HS-5 (cell line): ENCODE measurements at regions not wholly inside any gene's neighbourhood (a gene's known extent, or its start where the extent isn't known, plus 50 kb on each side); places are given as distances from the start of the nearest gene placed in this dataset.

Source experiments
- DNase-seq: peaks from one replicate; pipeline ENCODE4 v3.0.0-alpha.2; 2012; ENCODE audit warnings: low read depth

DNA sequence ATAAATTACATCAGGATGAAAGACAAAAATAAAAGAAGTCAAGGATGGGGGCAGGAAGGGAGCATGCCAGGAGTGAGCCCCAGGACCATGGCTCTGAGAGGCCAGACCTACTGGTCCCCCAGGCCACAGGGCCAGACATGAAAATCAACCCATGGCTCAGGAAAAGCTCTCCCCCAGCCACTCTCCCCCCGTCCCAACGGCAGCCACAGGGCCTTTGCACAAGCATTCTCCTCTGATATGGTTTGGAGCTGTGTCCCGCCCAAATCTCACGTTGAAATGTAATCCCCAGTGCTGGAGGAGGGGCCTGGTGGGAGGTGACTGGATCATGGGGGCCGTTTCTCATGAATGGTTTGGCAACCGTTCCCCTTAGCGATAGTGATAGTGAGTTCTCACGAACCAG lies 80.8 kb upstream of the ANO1 start:
- no peak for DNase-seq

DNA sequence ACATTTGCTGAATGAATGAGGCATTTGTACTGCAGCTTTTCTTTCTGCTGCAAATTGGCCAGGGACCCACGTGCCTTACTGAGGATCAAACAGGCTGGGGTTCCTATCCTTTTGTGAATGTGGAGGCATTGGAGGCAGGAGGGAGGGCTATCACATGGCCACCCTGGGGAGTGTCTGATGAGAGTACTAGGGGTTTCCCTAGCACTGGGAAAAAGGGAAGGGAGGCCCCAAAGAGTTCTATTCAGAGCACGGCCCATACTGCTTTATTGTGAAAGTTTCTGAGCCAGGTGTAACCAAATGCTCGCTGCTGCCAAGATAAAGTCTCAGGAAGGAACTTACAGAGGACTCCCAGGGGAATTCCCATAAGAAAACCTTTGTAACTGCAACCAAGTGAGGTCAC lies 78.4 kb upstream of the ANO1 start:
- DNase-seq, result no peak

DNA sequence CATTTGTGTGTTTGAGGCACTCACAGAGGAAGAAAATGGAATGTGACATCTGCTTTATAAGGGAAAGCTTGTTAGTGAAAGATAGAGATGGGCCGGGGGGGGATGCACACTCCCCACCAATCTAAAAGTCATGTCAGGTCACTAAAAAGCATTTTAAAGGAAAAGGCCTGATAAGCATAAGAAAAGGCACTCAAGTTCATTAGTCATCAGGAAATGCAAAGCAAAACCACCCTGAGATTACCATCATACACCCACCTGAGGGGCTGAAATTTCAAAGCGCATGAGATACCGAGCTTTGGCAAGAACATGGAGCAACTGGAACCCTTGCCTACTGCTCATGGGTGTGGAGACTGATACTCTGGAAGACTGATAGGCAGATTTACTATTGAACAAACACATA lies 77.9 kb upstream of the ANO1 start:
- no peak for DNase-seq

DNA sequence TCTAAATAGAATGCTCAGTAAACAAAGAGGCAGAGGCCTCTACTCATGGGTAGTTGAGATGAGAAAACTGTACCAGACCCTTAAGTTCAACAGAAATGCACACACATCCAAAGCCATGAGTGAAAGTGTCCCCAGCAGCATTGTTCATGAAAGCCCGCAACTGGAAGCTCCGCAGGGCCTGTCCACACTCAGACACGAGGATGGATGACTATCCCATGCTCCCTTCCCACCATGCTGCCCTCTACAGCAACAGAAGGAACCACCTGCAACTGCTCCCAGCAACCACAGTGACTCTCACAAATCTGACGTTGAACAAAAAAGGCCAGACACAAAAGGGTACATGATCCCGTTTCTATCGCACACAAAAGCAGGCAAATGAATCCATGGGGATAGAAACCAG lies 76.9 kb upstream of the ANO1 start:
- no peak for DNase-seq

DNA sequence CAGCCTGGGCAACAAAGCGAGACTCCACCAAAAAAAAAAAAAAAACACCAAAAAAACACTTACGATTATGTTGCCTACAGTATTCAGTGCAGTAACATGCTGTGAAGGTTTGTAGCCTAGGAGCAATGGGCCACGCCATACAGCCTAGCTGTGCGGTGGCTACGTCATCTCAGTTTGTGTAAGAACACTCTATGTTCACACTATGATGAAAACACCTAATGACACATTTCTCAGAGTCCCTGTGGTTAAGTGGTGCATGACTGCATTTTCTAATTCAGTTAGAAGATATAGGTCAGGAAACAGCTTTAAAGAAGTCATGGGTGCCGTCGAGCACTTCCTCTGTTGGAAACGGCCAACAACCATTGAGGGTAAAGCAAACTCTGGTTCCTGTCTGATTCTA lies 75.7 kb upstream of the ANO1 start:
- no peak for DNase-seq

DNA sequence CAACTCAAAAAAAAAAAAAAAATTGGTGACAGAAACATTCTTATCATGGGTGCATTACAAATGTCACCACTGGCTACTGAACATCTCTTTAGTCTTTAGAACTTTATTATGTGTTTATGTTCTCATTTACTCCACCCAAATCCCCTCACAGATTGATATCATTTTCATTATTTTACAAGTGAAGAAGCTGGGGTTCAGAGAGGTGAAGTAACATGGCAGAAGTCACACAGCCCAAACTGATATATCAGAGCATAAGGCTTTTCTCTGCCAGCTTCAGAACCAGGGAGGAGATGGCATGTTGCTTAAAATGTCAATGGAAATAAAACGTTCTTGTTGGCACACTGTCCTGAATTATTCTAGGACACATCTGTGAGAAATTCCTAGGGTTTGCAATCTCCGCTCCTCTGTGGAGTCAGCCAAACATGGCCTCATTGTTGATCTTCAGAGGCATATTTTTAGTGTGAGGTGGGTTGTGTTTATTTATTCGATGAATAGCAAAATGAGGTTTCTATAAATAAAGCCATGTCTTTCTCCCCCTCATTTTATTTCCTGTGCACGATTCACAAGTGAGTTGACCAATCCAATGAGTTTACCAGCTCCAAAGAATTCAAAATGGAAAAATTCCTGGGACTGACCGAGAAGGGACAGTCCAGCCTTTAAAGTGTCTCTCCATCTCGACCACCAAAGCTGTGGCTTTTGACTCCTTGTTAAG lies 72.9 kb upstream of the ANO1 start:
- peak; percentile 25 for DNase-seq

DNA sequence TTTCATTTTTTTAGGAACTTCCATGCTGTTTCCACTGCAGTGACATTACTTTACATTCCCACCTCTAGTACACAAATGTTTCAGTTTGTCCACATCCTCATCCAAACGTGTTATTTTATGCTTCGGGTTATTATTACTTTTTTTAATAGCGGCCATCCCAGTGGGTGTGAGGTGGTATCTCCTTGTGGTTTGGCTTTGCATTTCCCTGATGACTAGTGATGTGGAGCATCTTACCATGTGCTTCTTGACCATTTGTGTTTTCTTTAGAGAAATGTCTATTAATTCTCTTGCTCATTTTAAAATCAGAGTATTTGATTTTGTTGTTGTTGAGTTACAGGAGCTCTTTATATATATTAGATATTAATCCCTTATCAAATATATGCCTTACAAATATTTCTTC lies 70.3 kb upstream of the ANO1 start:
- DNase-seq, result no peak

DNA sequence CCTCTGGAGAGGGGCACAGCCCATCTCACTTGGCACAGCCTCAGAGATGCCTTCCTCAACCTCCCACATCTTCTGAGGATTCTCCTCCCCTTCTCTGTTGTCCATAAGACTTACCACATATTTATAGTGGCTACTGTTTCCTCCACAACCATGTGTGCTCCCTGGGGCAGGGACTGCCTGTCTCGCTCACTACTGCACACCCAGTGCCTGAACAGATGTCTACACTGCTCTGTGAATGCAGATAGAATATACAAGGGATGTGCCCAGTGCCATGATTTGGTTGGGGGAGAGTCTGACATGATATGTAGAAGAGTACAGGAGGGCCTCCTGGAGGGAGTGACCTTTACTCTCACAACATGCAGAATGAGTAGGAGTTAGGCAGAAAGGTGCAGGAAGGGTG lies 67.3 kb upstream of the ANO1 start:
- no peak for DNase-seq

DNA sequence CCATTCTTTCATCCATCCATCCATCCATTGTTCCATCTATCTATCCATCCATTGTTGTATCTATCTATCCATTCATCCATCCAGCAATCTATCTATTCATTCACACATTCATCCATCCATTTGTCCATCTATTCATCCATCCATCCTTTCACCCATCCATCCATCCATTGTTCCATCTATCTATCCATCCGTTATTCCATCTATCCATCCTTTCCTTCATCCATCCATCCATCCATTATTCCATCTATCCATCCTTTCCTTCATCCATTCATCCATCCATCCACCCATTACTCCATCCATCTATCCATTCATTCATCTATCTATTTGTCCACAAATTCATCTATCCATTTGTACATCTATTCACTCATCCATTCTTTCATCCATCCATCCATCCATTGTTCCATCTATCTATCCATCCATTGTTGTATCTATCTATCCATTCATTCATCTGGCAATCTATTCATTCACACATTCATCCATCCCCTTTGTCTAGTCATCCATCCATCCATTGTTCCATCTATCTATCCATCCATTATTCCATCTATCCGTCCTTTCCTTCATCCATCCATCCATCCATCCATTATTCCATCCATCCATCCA lies 65.9 kb upstream of the ANO1 start:
- DNase-seq, result no peak

DNA sequence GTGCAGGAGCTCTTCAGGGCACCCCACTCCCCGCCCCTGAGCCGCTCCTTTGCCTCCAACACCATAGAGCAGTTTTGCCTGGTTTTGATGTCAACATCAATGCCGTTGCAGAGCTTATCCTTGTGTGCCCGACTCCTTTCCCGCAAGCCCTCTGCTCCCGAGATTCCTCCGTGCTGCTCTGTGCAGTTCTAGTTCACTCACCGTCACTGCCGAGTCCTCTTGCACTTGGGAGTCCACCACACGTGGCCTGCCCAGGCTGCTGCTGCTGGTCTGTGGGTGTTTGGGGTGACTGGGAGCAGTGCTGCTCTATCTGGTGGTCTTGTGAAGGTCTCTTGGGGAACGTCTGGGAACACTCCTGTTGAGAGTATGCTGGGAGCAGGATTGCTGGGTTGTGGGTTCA lies 63.8 kb upstream of the ANO1 start:
- DNase-seq, result no peak

DNA sequence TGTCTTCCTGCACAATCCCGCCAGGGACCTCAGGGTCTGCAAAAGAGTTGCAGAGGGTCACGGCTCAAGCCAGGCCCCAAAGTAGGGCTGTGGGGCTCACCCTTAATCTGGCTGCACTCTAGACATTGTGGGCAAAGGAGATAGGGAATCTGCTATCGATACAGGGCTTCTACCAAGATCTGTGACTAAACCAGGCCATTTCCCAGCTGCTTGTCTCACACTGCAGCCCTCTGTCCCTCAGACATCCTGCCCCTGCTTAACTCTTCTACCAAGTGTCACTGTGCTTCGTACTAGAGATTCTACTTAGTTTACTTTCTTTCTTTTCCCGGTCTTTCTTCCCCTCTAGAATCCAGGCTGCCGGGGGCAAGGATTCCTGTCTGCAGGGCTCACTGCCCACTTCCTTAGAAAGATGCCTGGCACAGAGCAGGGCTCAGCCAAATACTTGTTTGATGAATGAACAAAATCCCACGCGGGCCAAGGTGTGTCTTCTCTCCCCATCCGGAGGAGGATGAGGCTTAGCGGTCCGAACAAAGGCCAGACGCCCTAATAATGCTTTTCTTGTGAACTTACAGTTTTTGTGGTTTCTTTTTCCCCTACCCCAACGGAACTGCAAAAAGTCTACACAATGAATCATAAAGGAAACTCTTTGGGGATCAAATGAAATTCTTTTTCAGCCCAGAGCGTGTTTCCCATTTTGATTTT lies 61.3 kb upstream of the ANO1 start:
- DNase-seq, result peak; percentile 74

DNA sequence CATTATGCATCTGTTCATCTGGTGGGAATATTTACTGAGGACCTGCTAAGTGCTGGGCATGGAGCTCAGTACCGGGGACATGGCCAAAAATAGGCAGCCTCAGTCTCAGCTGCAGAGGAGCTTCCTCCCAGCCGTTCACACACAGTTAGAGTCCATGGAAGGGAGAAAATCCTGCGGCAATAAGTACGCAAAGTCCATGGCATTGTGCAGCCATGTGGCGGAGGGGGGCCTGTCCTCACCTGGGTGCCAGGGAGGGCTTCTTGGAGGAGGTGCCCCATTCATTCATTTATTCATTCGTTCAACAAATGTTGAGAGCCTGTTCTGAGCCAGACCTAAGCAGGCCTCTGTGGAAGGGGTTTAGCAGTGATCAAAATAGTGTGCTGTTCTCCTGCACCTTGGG lies 59.3 kb upstream of the ANO1 start:
- no peak for DNase-seq

DNA sequence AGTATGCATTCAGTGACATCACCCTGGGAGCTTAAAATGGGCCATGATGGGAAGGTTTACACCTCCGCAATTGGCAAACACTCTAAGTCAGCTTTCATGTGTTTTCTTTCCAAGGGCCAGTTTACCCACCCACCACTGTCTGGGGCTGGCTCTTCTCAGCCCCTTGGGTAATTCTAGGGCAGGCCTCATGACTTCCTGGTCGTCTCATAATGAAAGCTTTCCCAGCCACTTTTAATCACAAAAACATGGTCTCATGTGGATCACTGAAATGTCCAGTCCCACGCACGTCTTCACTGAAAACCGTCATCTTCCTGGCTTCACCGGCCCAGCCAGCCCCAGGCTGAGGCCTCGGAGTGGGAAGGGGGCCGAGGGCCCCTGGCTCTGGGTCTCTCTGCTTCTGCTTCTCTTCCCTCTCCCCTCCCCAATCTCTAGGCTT lies 58.5 kb upstream of the ANO1 start:
- no peak for DNase-seq

DNA sequence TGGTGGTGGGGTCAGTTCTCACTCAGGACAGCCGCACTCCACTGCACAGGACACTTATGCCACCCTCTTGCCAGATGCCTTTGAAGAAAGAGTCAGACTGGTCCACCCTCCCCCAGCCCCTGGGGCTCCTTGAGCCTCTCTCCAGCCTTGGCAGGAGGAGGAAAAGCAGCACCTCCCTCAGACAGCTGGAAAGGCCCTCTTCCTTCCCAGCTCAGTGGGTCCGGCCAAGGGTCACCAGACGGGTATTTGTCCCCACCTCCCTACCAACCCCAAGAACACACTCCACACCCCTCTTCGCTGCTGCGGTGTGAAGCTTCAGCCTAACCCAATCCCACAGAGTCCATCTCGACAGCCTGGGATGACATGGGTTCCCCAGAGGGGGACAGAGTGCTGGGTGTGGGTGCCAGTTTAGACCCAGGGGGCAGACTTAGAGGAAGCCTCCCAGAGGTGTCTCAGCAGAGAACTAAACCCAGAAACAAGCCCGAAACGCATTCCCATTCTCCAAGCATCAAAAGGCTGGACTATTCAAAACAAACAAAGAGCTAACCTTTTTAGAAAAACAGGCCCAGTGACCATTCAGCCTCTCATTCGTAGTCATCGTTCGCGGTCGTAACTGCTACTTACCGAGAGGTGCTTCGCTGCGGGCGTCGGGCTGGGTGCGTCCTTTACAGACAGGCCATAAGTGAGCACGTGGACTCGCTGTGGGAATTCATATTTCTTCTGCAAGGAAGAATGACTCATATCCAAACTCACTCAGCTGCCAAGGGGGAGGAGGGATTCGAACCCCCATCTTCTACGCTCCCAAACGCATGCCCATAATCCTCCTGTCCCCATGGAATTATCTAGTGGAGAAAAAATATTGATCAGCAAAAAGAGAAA lies 57.5 kb upstream of the ANO1 start:
- DNase-seq, result no peak

DNA sequence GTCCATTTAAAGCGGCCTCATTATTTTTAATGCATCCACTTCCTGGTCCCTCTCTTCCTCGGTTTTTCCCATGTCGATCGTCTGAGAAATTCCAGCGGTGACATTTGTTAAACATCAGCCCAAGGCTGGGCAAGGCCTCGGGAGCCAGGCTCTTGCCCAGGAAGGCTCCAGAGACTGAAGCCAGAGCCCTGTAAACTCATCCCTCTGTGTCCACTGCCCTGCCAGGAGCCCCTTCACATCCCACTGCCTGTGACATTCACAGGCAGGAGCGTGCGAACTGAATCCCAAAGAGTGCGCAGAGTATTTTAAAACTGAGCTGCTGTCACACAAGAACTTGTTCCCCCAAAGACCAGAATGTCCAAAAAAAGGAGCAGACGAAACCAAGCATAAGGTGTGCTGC lies 56.5 kb upstream of the ANO1 start:
- DNase-seq, result no peak

DNA sequence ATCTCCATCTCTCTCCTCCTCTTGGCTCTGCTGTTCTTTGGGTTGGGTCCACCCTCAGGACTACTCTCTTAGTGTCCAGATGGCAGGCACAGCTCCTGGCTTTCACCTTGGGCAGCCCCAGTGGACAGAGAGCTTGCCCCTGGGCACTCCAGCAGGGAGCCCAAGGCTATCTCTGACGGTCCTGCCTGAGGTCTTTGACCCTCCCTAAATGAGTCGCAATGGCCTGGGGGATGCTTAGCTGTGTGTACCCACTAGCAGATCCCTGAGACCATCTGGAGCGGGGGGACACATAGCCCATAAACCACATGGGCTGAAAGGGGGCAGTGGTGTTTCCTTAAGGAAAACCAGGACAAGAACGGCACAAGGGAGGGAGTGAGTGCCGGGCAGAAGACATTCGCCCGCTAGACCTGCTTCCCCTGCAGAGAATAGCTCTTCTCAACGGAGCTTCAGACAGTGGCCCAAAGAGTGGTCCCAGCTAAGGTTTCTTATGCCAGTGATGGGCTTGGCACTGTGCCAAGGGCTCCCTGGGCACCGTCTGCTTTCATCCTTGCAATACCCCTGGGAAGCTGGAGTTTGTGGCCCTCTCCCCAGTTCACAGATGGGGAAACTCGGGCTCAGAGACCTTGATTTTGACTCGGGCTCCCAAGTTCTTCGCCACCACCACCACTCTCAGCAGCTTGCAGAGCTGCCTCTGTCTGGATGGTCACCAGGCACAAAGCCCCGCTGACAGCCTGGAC lies 53.9 kb upstream of the ANO1 start:
- no peak for DNase-seq

DNA sequence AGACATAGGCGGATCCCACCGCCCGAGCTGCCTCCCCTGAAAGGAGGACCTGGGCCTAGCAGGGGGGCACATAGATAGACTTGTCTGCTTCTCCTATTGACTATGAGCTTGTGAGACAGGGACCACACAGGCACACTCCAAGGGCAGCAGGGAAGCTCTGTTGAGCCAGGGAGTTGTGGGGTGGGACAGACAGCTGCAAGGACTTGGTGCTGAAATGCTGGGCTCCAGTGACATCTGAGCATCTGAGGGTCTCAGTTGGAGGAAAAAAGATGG lies 53.4 kb upstream of the ANO1 start:
- DNase-seq, result no peak

DNA sequence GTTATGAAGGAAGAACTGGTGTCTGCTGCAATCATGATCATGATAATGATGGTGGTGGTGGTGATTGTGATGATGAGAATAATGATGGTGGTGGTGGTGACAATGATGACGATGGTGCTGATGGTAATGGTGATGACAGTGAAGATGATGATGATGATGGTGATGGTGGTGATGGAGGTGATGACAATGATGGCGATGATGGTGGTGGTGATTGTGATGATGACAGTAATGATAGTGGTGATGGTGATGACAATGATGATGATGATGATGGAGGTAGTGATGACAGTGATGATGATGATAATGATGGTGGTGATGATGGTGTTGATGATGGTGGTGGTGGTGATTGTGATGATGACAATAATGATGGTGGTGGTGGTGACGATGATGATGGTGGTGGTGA lies 52.8 kb upstream of the ANO1 start:
- no peak for DNase-seq

DNA sequence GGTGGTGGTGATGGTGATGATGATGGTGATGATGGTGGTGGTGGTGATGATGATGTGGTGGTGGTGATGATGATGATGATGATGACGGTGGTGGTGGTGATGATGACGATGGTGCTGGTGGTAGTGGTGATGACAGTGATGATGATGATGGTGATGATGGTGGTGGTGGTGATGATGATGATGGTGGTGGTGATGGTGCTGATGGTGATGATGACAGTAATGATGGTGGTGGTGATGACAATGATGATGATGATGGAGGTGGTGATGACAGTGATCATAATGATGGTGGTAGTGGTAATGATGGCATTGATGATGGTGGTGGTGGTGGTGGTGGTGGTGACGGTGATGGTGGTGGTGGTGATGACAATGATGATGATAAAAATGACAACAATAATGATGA lies 52.1 kb upstream of the ANO1 start:
- no peak for DNase-seq

DNA sequence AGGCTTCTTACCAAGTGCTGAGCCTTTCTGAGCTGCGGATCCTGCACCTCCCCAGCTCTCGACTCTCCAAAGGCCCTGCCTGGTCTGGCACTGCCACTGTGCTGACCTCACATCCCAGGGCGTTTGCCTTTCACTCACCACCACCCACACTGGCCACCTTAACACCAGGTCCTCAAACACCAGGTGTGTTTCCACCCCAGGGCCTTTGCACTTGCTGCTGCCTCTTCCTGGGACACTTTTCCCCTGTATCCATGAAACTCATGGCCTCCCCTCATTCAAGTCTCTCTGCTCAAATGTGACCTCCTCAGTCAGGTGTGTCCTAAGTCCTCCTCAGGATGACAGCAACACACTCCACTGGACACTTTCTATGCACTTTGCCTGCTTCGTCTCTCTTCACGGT lies 51.4 kb upstream of the ANO1 start:
- DNase-seq, result no peak

DNA sequence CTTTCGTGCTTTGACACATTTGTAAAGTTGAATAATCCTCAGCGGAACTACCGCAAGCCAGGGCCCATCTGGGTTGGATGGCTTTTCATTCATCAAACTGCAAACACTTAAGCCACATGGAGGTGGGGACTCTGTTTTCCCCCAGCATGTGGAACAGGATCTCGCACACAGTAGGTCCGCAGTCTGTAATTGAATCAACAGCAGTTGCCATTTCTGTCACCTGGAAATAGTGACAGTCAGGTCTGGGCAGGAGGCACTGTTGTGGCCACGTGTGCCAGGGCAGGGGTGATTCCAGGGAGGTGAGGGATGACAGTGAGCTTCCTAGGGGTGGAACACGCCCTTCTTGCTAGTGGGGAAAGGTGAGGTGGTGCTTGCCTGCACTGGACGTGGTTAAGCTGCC lies 50.7 kb upstream of the ANO1 start:
- no peak for DNase-seq

DNA sequence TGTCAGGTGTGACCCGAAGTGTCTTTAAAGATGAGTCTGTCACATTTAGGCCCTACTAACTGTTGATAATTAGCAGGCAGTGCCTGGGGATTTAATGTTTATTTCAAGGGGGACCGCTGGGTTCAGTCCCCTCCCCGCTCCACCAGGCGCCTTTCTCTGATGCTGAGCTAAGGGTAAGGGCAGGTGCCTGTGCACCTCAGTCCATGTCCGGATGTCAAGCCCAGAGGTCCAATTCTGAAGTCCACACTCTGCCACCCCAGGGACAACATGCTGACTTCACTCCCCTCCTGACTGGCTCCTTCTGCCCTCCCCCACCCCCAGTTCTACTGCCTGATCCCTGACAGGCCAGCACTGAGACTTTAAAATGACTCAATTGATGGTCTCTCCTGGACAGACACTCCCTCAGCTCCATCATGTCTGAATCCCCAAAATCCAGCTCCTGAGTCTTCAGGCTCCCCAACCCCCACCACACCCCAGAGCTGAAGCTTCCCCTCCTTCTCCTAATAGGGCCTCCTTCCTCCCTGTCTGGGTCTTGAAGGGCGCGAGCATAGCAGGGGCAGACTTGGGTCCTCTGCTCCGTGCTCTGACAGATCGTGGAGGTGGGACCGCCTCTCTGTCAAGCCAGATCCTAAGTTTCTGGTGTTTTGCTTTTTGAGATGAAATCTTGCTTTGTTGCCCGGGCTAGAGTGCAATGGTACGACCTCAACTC lies 49.8 kb upstream of the ANO1 start:
- no peak for DNase-seq
